ENCODE measurements at regions not wholly inside any gene's neighbourhood (a gene's known extent, or its start where the extent isn't known, plus 50 kb on each side); places are given as distances from the start of the nearest gene placed in this dataset.

DNA sequence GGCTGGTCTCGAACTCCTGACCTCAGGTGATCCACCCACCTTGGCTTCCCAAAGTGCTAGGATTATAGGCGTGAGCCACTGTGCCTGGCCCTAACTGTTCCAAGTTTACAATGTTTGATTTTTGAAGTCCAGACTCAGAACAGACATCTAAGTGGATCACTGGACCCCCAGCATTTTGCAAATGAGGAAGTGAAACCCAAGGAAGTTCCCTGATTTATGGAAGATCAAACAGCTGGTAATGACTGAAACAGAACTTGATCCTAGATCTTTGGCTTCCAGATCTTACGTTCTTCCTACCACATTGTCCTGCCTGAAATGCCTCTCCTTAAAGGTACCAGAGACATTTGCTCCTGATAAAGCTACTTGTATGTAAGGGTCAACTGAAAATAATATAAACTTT, 58.3 kb upstream of the NCOA1 start:
- H3K4me1 ChIP-seq (ENCODE audit: control insufficient read depth in 1 of 2, insufficient read depth in 2 of 2, low read length in 2 of 2), result no peaks in the 10 kb centered on the region
- no peak overlapping the region for H3K4me2 ChIP-seq (ENCODE audit: low read length)
- DNase-seq (ENCODE audit: low read depth, low spot score), result no peak
- RAD21 ChIA-PET (ENCODE audit: low non-redundant PET in 1 of 2, low total read pairs in 2 of 2, uncharacterized antibody in 2 of 2, unreplicated experiment in 2 of 2), result no interaction called here
- ATAC-seq, result no peak
- H3K36me3 ChIP-seq (ENCODE audit: control insufficient read depth in 1 of 2, insufficient read depth in 2 of 2, low read length in 2 of 2), result no peaks in the 10 kb centered on the region
- CTCF ChIA-PET, result no interaction called here
- POLR2A ChIA-PET, result no interaction called here
- intact Hi-C loops (cut with micrococcal nuclease), result no loop called here
- H3K27ac ChIP-seq (ENCODE audit: low read depth, low read length), result no peak overlapping the region
- no peak overlapping the region for H2AFZ ChIP-seq (ENCODE audit: low read depth, low read length, poor library complexity, severe bottlenecking)
- TF ChIP-seq RAD21 (IDR thresholded peaks at IDR 0.05; ENCODE audit: low read depth) (no peak), ZNF274 (IDR thresholded peaks at IDR 0.05; ENCODE audit: low read depth, low read length) (no peak), EGR1 (IDR thresholded peaks at IDR 0.05; ENCODE audit: low read depth) (no peak), POLR2A (IDR thresholded peaks at IDR 0.05; ENCODE audit: borderline replicate concordance, extremely low read depth, insufficient read depth, insufficient read length) (no peak), FOSL1 (IDR thresholded peaks at IDR 0.05; ENCODE audit: low read depth) (no peak), EZH2 (IDR thresholded peaks at IDR 0.05) (no peak), SP1 (IDR thresholded peaks at IDR 0.05; ENCODE audit: low read depth) (no peak)
- TF ChIP-seq, protein P1, sequence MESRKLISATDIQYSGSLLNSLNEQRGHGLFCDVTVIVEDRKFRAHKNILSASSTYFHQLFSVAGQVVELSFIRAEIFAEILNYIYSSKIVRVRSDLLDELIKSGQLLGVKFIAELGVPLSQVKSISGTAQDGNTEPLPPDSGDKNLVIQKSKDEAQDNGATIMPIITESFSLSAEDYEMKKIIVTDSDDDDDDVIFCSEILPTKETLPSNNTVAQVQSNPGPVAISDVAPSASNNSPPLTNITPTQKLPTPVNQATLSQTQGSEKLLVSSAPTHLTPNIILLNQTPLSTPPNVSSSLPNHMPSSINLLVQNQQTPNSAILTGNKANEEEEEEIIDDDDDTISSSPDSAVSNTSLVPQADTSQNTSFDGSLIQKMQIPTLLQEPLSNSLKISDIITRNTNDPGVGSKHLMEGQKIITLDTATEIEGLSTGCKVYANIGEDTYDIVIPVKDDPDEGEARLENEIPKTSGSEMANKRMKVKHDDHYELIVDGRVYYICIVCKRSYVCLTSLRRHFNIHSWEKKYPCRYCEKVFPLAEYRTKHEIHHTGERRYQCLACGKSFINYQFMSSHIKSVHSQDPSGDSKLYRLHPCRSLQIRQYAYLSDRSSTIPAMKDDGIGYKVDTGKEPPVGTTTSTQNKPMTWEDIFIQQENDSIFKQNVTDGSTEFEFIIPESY (IDR thresholded peaks at IDR 0.05; ENCODE audit: extremely low read depth, insufficient replicate concordance, low read length), result no peak
- TF ChIP-seq, protein P2, sequence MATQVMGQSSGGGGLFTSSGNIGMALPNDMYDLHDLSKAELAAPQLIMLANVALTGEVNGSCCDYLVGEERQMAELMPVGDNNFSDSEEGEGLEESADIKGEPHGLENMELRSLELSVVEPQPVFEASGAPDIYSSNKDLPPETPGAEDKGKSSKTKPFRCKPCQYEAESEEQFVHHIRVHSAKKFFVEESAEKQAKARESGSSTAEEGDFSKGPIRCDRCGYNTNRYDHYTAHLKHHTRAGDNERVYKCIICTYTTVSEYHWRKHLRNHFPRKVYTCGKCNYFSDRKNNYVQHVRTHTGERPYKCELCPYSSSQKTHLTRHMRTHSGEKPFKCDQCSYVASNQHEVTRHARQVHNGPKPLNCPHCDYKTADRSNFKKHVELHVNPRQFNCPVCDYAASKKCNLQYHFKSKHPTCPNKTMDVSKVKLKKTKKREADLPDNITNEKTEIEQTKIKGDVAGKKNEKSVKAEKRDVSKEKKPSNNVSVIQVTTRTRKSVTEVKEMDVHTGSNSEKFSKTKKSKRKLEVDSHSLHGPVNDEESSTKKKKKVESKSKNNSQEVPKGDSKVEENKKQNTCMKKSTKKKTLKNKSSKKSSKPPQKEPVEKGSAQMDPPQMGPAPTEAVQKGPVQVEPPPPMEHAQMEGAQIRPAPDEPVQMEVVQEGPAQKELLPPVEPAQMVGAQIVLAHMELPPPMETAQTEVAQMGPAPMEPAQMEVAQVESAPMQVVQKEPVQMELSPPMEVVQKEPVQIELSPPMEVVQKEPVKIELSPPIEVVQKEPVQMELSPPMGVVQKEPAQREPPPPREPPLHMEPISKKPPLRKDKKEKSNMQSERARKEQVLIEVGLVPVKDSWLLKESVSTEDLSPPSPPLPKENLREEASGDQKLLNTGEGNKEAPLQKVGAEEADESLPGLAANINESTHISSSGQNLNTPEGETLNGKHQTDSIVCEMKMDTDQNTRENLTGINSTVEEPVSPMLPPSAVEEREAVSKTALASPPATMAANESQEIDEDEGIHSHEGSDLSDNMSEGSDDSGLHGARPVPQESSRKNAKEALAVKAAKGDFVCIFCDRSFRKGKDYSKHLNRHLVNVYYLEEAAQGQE (IDR thresholded peaks at IDR 0.05; ENCODE audit: low read depth), result no peak
- no peak overlapping the region for H3K4me3 ChIP-seq (replicated peaks in 1 of 2; ENCODE audit: low read depth in 1 of 2, low read length in 2 of 2)
- H3K9me3 ChIP-seq (ENCODE audit: control insufficient read depth in 1 of 2, insufficient read depth in 1 of 2, low read depth in 1 of 2, low read length in 2 of 2), result no peaks in the 10 kb centered on the region
- no peaks in the 10 kb centered on the region for H4K20me1 ChIP-seq (ENCODE audit: insufficient read depth)
- no peaks in the 10 kb centered on the region for H3K79me2 ChIP-seq (ENCODE audit: insufficient read depth, low read length)
- BruUV-seq (replicated peaks), result no TSS peak
- no peaks in the 10 kb centered on the region for H3K9me2 ChIP-seq (ENCODE audit: insufficient read depth)
- no peak overlapping the region for H3K9ac ChIP-seq (ENCODE audit: low read length)
- H3K27me3 ChIP-seq (ENCODE audit: insufficient read depth, low read length), result no peaks in the 10 kb centered on the region
